DOHH2 (cell line): ENCODE measurements at regions not wholly inside any gene's neighbourhood (a gene's known extent, or its start where the extent isn't known, plus 50 kb on each side); places are given as distances from the start of the nearest gene placed in this dataset.

Experiments
- H3F3A ChIP-seq: fragments of 200-600 bp; sonication (generic), shearing (Covaris generic); 2 replicates; pipeline ENCODE4 v1.6.0; 2016; ENCODE audit warnings: antibody characterized with exemption, mild to moderate bottlenecking; ENCODE audit not compliant: control insufficient read depth, insufficient read depth
- H3K27ac ChIP-seq: fragments of 200-600 bp; sonication (generic); 2 replicates; pipeline ENCODE4 v1.5.1; 2014; ENCODE audit warnings: low read depth, mild to moderate bottlenecking, low read length, moderate library complexity
- H3K27me3 ChIP-seq: fragments of 200-600 bp; sonication (generic); 2 replicates; pipeline ENCODE4 v1.6.1; 2014; ENCODE audit warnings: mild to moderate bottlenecking, low read length, mixed read lengths; ENCODE audit not compliant: control insufficient read depth
- H3K36me3 ChIP-seq: fragments of 200-600 bp; sonication (generic); 2 replicates; pipeline ENCODE4 v1.6.1; 2014; ENCODE audit warnings: mild to moderate bottlenecking, low read length, moderate library complexity, mixed read lengths; ENCODE audit not compliant: control insufficient read depth
- H3K4me1 ChIP-seq: fragments of 200-600 bp; sonication (generic); 2 replicates; pipeline ENCODE4 v1.6.1; 2014; ENCODE audit warnings: mild to moderate bottlenecking, low read length, mixed read lengths; ENCODE audit not compliant: control insufficient read depth
- H3K4me2 ChIP-seq: fragments of 200-600 bp; sonication (generic); 2 replicates; pipeline ENCODE4 v1.6.0; 2014; ENCODE audit warnings: mild to moderate bottlenecking, low read length, moderate library complexity
- H3K4me3 ChIP-seq: fragments of 200-600 bp; sonication (generic); 2 replicates; pipeline ENCODE4 v1.5.1; 2014; ENCODE audit warnings: mild to moderate bottlenecking, low read length, mixed read lengths
- H3K79me2 ChIP-seq: fragments of 200-600 bp; sonication (generic); 2 replicates; pipeline ENCODE4 v1.6.1; 2014; ENCODE audit warnings: mild to moderate bottlenecking, low read length, mixed read lengths; ENCODE audit not compliant: control insufficient read depth
- H3K9me2 ChIP-seq: fragments of 200-600 bp; sonication (generic); replicated peaks from 2 replicates; pipeline ENCODE4 v1.6.1; 2014; ENCODE audit warnings: mild to moderate bottlenecking, low read length, mixed read lengths; ENCODE audit not compliant: control insufficient read depth
- H3K9me3 ChIP-seq: fragments of 200-600 bp; sonication (generic); 2 replicates; pipeline ENCODE4 v1.6.1; 2014; ENCODE audit warnings: antibody characterized with exemption, low read length, mixed read lengths; ENCODE audit not compliant: control insufficient read depth, insufficient read depth
- H4K20me1 ChIP-seq: fragments of 200-600 bp; sonication (generic); 2 replicates; pipeline ENCODE4 v1.6.0; 2014; ENCODE audit warnings: low read depth, mild to moderate bottlenecking, antibody characterized with exemption, low read length, moderate library complexity; ENCODE audit not compliant: control insufficient read depth, insufficient read depth
- CTCF ChIP-seq: fragments of 200-600 bp; sonication (generic); IDR thresholded peaks from one replicate; pipeline ENCODE4 v1.5.1; 2014; ENCODE audit warnings: antibody characterized with exemption, mild to moderate bottlenecking, low read depth, low read length; ENCODE audit not compliant: poor library complexity, severe bottlenecking
- EZH2phosphoT487 ChIP-seq: fragments of 200-600 bp; sonication (generic); IDR thresholded peaks from 2 replicates; pipeline ENCODE4 v1.6.1; 2017; ENCODE audit warnings: borderline replicate concordance, mild to moderate bottlenecking, antibody characterized with exemption, low read length, moderate library complexity, mixed read lengths

- H3K36me3 ChIP-seq, result no peaks in the 10 kb centered on the region
- no peaks in the 10 kb centered on the region for H4K20me1 ChIP-seq
- H3K27me3 ChIP-seq, result no peaks in the 10 kb centered on the region
- no peaks in the 10 kb centered on the region for H3K9me2 ChIP-seq
- H3F3A ChIP-seq, result no peaks in the 10 kb centered on the region
- no peak for TF ChIP-seq EZH2phosphoT487
- no peaks in the 10 kb centered on the region for H3K79me2 ChIP-seq
- H3K4me2 ChIP-seq, result no peak overlapping the region
- H3K4me3 ChIP-seq, result no peak overlapping the region
- H3K27ac ChIP-seq, result no peak overlapping the region
- no peaks in the 10 kb centered on the region for H3K9me3 ChIP-seq
- no peaks in the 10 kb centered on the region for H3K4me1 ChIP-seq
Observed at GRCh38 chr6:9112544-9112943, 677.2 kb upstream of the SLC35B3 start.

- Histone ChIP-seq H3F3A (no peaks in the 10 kb centered on the region), H3K4me2 (no peak overlapping the region), H3K79me2 (no peaks in the 10 kb centered on the region), H3K36me3 (no peaks in the 10 kb centered on the region), H3K9me3 (no peaks in the 10 kb centered on the region), H3K27ac (no peak overlapping the region), H3K4me3 (no peak overlapping the region), H3K27me3 (no peaks in the 10 kb centered on the region), H3K4me1 (no peaks in the 10 kb centered on the region), H3K9me2 (no peaks in the 10 kb centered on the region), H4K20me1 (no peaks in the 10 kb centered on the region)
- TF ChIP-seq EZH2phosphoT487, result no peak
- TF ChIP-seq CTCF, result no peak
Observed at GRCh38 chr6:9103876-9104521, 668.7 kb upstream of the SLC35B3 start.

GRCh38 chr6:9101920-9102319 lies 666.6 kb upstream of the SLC35B3 start:
- Histone ChIP-seq H3F3A (no peaks in the 10 kb centered on the region), H3K27ac (no peak overlapping the region), H3K9me3 (no peaks in the 10 kb centered on the region), H3K36me3 (no peaks in the 10 kb centered on the region), H3K79me2 (no peaks in the 10 kb centered on the region), H4K20me1 (no peaks in the 10 kb centered on the region), H3K4me1 (no peaks in the 10 kb centered on the region), H3K4me2 (no peak overlapping the region), H3K4me3 (no peak overlapping the region), H3K27me3 (no peaks in the 10 kb centered on the region), H3K9me2 (no peaks in the 10 kb centered on the region)
- TF ChIP-seq EZH2phosphoT487 (no peak), CTCF (no peak)

GRCh38 chr6:9100869-9101580 lies 665.7 kb upstream of the SLC35B3 start:
- Histone ChIP-seq H3K9me2 (no peaks in the 10 kb centered on the region), H3K36me3 (no peaks in the 10 kb centered on the region), H3K4me2 (no peak overlapping the region), H3K27me3 (no peaks in the 10 kb centered on the region), H3F3A (no peaks in the 10 kb centered on the region), H3K27ac (no peak overlapping the region), H4K20me1 (no peaks in the 10 kb centered on the region), H3K9me3 (no peaks in the 10 kb centered on the region), H3K79me2 (no peaks in the 10 kb centered on the region), H3K4me1 (no peaks in the 10 kb centered on the region), H3K4me3 (no peak overlapping the region)
- TF ChIP-seq CTCF, result no peak
- TF ChIP-seq EZH2phosphoT487, result no peak
